ENCODE measurements at regions not wholly inside any gene's neighbourhood (a gene's known extent, or its start where the extent isn't known, plus 50 kb on each side); places are given as distances from the start of the nearest gene placed in this dataset.

DNA sequence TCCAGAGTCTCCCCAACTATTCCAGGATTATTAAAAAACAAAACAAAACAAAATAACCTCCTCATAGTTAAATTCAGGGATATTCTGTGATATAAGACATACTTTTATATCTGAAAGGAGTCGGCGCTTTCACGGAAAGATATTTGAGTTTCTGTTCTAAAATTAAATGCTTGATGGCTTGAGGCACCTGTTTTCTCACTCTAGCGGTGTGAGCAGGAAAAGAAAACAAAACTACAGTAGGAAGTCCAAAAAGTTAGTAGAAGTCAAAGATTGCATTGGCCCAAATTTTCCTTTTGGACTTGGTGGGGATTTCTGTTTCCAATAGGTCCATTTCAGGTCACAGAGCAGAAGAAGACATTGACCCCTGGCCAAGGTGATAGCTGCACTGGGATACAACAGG, 716.1 kb upstream of the POT1 start:
- TF ChIP-seq CTCF (IDR thresholded peaks at IDR 0.05) = no peak
- TF ChIP-seq POLR2A (IDR thresholded peaks at IDR 0.05) = no peak

All from testis (tissue), 2 donors.